GM21381 (cell line): ENCODE measurements at regions not wholly inside any gene's neighbourhood (a gene's known extent, or its start where the extent isn't known, plus 50 kb on each side); places are given as distances from the start of the nearest gene placed in this dataset.

Source experiments
- ATAC-seq: cut with Tn5 transposase; IDR thresholded peaks from one replicate; pipeline ENCODE4 v1.9.1; 2021; ENCODE audit warnings: mild to moderate bottlenecking, moderate library complexity; ENCODE audit not compliant: unreplicated experiment

DNA sequence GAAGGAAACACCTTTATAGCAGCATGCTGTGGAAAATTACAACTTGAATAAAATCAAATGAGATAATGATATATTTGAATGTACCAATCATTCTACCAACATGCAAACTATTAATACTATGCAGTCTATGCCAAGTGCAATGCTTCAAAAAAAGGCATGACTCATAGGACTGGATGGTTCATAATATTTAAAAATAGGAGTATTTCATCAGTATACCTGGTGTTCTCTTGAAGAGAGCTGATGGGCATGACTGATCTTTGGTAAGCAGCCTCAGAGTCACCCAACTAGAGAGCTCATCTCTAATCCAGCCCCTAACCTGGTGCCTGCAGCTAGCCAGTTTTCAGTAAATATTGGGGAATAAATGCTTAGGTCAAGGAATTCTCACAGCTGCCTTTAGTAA is 434.7 kb upstream of the ARRDC4 start:
- no peak for ATAC-seq

DNA sequence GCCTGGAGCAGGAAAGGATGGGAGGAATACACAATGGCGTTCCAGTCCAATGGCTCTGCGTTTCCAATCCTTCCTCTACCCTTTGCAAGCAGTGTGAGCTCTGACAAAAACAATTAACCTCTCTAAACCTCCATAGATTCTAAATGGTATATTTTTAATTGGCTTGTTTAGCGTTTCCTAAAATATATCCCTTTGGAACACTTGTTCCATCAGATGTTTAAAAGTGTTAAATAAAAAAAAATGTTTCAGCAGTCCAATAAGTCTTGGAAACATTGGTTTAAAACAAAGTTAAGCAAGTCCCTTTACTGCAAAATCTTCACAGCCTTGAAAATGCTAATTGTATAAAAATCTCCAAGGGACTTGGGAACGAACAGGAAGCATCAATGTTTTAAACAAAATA is 432.3 kb upstream of the ARRDC4 start:
- no peak for ATAC-seq

GRCh38 chr15:97545799-97546198 is 414.7 kb upstream of the ARRDC4 start:
- ATAC-seq: no peak

GRCh38 chr15:97547381-97547780 is 413.1 kb upstream of the ARRDC4 start:
- ATAC-seq: no peak

DNA sequence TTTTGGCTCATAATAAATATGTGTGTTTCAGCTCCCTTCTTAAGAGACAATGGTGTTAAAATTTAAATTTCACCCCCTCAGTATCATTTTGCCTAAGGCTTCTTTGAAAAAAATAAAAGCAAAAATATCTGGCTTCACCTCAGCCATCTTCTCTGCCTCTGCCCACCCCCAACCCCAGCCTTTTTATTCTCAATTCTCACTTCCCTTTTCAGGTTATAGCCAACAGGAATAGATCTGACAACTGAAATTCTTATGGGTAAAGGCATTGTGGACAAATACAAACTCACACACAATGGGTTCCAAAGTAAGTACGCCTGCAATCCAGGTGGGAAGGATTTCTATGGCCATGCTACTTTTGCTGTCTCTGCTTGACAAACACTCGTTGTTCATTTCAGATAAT is 399.0 kb upstream of the ARRDC4 start:
- no peak for ATAC-seq

- no peak for ATAC-seq
Measured at GRCh38 chr15:97563516-97563915, 397.0 kb upstream of the ARRDC4 start.

- no peak for ATAC-seq
Measured at GRCh38 chr15:97566961-97567360, 393.5 kb upstream of the ARRDC4 start.

DNA sequence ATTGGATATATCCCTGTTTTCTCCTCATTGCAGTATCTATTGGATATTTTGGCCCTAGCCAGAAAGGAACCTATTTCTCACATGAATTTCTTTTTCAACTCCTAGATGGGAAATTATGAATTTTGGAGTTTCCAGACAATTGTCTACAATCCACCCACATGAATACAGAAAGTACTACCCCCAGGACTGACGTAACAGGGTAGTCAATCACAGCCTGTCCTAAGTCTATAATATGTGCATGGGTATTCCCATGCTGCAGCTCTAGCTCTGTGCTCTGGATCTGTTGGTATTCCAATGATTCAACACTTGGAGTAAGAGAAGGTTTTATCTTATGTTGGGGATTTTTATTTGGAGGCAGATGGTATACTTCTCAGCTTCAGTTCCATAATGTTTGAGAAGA is 393.1 kb upstream of the ARRDC4 start:
- ATAC-seq: no peak

GRCh38 chr15:97576929-97577645 is 383.4 kb upstream of the ARRDC4 start:
- ATAC-seq: no peak

GRCh38 chr15:97585408-97585807 is 375.1 kb upstream of the ARRDC4 start:
- no peak for ATAC-seq

- no peak for ATAC-seq
Measured at GRCh38 chr15:97592778-97593177, 367.7 kb upstream of the ARRDC4 start.

GRCh38 chr15:97597801-97598200 is 362.7 kb upstream of the ARRDC4 start:
- ATAC-seq: no peak

DNA sequence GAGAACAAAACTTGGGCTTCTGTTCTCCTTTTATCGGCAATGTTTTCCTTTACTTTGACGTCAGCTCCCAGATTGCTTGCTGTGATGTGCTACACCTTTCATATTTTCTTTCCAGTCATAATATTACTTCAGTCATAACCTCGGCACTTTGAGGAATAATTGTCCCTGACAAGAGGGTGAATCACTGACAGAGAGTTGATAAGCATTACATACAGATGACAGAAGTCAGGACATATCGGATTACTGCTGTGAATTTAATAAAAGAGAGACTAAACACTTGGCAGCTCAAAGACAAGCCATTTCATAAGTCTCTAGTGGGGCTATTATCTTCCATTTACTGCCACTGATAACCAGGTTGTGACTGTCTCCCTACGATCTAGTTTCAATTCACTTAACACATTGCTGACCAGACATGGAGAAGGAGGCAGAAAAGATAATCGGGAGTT is 362.1 kb upstream of the ARRDC4 start:
- no peak for ATAC-seq

DNA sequence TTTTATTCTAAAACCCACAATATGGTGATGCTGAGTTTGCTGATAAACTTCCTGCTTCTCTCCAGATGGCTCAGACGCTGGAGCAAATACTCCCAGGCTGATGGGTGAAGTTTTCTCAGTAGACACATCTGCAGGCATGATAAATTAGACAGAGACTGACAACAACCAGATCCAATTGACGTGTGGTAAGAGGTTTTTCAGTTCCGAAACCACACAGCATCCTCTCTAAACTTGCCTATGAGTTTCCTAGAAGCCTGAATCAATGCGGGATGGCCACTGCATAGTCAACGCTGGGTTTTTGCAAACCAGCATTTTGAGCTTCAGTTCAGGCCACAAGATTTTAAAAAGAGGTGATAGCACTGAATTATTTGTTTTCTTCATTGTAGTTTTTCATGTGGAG is 360.3 kb upstream of the ARRDC4 start:
- ATAC-seq: no peak

- ATAC-seq: no peak
Measured at GRCh38 chr15:97604677-97605076, 355.8 kb upstream of the ARRDC4 start.

DNA sequence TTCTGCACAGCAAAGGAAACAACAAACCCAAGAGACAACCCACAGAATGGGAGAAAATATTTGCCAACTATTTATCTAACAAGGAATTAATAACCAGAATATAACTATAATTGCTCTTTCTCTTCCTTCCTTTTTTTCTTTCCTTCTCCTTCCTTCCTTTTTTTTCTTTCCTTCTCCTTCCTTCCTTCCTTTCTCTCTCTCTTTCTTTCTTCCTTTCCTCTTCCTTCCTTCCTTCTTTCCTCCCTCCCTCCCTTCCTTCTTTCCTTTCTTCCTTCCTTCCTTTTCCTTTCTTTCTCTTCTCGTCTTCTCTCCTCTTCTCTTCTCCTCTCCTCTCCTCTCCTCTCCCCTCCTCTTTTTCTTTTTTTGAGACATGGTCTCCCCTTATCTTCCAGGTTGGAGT is 345.4 kb upstream of the ARRDC4 start:
- ATAC-seq: no peak

- ATAC-seq: no peak
Measured at GRCh38 chr15:97623091-97623661, 337.3 kb upstream of the ARRDC4 start.

DNA sequence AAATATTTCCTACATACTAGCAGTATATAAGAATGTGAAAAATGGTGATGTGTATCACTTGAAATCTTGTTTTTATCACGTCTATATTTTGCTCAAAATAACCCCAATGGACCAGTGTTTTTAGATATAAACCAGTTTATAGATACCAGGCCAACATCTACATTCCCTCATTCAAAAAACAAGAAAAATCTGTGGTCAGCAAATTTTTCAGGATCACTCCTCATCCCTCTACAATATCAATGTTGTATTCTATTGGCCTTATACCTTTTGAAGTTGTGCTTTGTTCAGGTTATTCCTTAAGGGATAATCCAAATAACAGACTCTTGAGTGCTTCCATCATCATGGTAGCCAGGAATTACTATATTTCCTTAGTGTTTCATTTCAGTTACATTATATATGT is 332.9 kb upstream of the ARRDC4 start:
- no peak for ATAC-seq

DNA sequence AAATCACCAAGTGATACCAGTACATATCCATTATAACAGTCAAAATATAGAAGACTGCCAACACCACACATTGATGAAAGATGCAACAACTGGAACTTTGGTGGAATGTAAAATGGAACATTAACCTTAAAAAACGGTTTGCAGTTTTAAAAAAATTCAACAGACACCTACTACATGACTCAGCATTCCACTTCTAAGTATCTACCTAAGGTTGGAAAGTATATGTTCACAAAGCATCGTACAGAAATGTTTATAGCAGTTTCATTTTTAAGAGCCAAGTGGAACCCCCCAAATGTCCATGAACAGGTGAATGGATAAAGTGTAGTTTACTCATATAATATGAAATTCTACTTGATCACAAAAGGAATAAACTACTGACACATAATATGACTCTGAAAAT is 314.7 kb upstream of the ARRDC4 start:
- no peak for ATAC-seq

DNA sequence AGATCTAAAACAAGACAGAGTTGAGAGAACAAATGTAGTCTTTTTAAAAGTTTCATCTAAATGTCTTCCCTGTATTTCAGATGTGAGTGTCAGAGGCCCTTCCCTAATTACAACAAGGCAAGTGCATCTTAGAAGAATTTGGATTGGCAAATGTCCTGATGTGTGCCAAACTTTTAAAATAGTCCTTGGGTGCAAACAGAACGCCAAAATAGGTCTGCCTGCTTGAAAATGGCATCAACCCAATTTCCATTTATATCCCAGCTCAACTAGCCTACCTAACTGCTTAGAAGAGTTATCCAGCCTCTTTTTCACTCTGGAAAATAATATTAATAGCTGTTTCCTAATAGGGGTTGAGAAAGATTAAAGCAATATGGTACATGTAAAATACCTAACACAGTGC is 311.8 kb upstream of the ARRDC4 start:
- ATAC-seq: no peak

GRCh38 chr15:97652041-97652440 is 308.5 kb upstream of the ARRDC4 start:
- no peak for ATAC-seq

GRCh38 chr15:97652700-97653167 is 307.8 kb upstream of the ARRDC4 start:
- no peak for ATAC-seq

DNA sequence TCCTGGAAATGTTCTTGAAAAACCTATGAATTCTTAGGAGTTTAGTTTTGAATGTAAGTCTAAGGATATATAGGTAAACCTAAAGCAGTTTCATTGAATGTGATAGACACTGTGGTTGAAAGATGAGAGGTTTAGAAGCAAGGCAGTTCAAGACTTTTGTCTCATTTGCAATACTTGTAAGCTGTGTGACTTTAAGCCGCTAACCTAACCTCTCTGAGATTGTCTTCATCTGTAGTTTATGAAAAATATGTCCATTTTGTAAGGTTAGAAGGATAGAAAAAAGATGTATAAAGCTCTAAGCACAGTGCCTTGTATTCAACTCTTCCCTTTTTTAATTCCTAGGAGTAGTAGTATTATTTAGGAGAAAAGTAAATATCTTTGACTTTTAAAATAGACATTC is 306.6 kb upstream of the ARRDC4 start:
- no peak for ATAC-seq
